GM19239 (cell line): ENCODE measurements at regions not wholly inside any gene's neighbourhood (a gene's known extent, or its start where the extent isn't known, plus 50 kb on each side); places are given as distances from the start of the nearest gene placed in this dataset.
"Not testable (repeated sequence)": the region's sequence is repeated elsewhere in the genome, so short reads cannot be mapped to it uniquely, and the experiment has no call there.

ENCODE experiments used
- DNase-seq: peaks from one replicate; pipeline ENCODE4 v3.0.0; 2011; ENCODE audit warnings: low spot score; ENCODE audit not compliant: insufficient read length
- FAIRE-seq: peaks from 2 replicates; lab custom pipeline; 2011; peaks lifted over from hg19 to GRCh38; lab: Jason Lieb, UNC

GRCh38 chr10:8128511-8128910 lies 74.0 kb downstream of the GATA3 start:
- no peak for DNase-seq

GRCh38 chr10:8129438-8129837 lies 75.0 kb downstream of the GATA3 start:
- FAIRE-seq (no peak), DNase-seq (no peak)

More at GRCh38 chr10:8128511-8128910, 74.0 kb downstream of the GATA3 start:
- FAIRE-seq: no peak

GRCh38 chr10:8130973-8131911 lies 76.8 kb downstream of the GATA3 start:
- peak; percentile 56 for FAIRE-seq
- DNase-seq: no peak

- FAIRE-seq: peak; percentile 79
Observed at GRCh38 chr10:8133146-8133545, 78.7 kb downstream of the GATA3 start.

GRCh38 chr10:8136736-8137135 lies 82.2 kb downstream of the GATA3 start:
- no peak for DNase-seq
- FAIRE-seq: no peak

More at GRCh38 chr10:8133146-8133545, 78.7 kb downstream of the GATA3 start:
- DNase-seq: peak; percentile 28

GRCh38 chr10:8137272-8137681 lies 82.8 kb downstream of the GATA3 start:
- FAIRE-seq: no peak
- no peak for DNase-seq

GRCh38 chr10:8137726-8138125 lies 83.2 kb downstream of the GATA3 start:
- FAIRE-seq (no peak), DNase-seq (no peak)

- FAIRE-seq: no peak
Observed at GRCh38 chr10:8138471-8138870, 84.0 kb downstream of the GATA3 start.

GRCh38 chr10:8144496-8144895 lies 90.0 kb downstream of the GATA3 start:
- FAIRE-seq (no peak), DNase-seq (no peak)

More at GRCh38 chr10:8138471-8138870, 84.0 kb downstream of the GATA3 start:
- no peak for DNase-seq

- FAIRE-seq: no peak
- no peak for DNase-seq
Observed at GRCh38 chr10:8146650-8147049, 92.2 kb downstream of the GATA3 start.

GRCh38 chr10:8149991-8150390 lies 95.5 kb downstream of the GATA3 start:
- DNase-seq: no peak
- no peak for FAIRE-seq

- DNase-seq (no peak), FAIRE-seq (no peak)
Observed at GRCh38 chr10:8150401-8150905, 96.0 kb downstream of the GATA3 start.

- DNase-seq (no peak), FAIRE-seq (no peak)
Observed at GRCh38 chr10:8151086-8151485, 96.6 kb downstream of the GATA3 start.

GRCh38 chr10:8156918-8157317 lies 102.4 kb downstream of the GATA3 start:
- no peak for DNase-seq
- no peak for FAIRE-seq

GRCh38 chr10:8158193-8159071 lies 103.9 kb downstream of the GATA3 start:
- no peak for DNase-seq
- no peak for FAIRE-seq

- FAIRE-seq (no peak), DNase-seq (no peak)
Observed at GRCh38 chr10:8159341-8160165, 105.1 kb downstream of the GATA3 start.

GRCh38 chr10:8163824-8164223 lies 109.3 kb downstream of the GATA3 start:
- FAIRE-seq: no peak

GRCh38 chr10:8164640-8165039 lies 110.2 kb downstream of the GATA3 start:
- FAIRE-seq, DNase-seq: not testable (repeated sequence)

More at GRCh38 chr10:8163824-8164223, 109.3 kb downstream of the GATA3 start:
- DNase-seq: no peak

GRCh38 chr10:8168836-8169235 lies 114.3 kb downstream of the GATA3 start:
- DNase-seq (no peak), FAIRE-seq (no peak)

- FAIRE-seq: no peak
- no peak for DNase-seq
Observed at GRCh38 chr10:8171008-8171407, 116.5 kb downstream of the GATA3 start.
